ENCODE measurements at regions not wholly inside any gene's neighbourhood (a gene's known extent, or its start where the extent isn't known, plus 50 kb on each side); places are given as distances from the start of the nearest gene placed in this dataset.

DNA sequence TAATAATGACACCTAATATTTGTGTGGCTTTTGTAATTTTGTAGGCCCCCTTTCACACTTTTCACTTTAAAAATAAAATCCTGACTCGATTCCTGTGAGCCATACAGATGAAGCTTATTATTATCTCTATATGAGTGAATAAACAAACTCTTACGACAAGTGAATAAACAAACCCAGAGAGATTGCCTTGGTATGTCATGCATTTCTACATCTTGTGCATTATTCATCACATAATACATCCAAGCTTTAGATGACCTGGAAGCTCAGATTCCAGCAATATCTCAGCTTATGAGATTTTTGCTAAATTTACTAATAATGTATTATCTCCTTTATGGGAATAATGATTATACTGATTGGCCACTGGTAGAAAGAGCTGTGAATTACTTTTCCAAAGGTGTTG lies 248.2 kb downstream of the TBX18 start:
- TF ChIP-seq HDGF (IDR thresholded peaks at IDR 0.05; ENCODE audit: borderline replicate concordance), result no peak
- TF ChIP-seq LEF1 (IDR thresholded peaks at IDR 0.05; ENCODE audit: borderline replicate concordance), result no peak
- no peak for TF ChIP-seq FOXM1 (IDR thresholded peaks at IDR 0.05; ENCODE audit: borderline replicate concordance)
- TF ChIP-seq BHLHE40 (IDR thresholded peaks at IDR 0.05; ENCODE audit: borderline replicate concordance), result no peak
- no peak for TF ChIP-seq SP1 (IDR thresholded peaks at IDR 0.05)
- no peak for TF ChIP-seq CTBP1 (IDR thresholded peaks at IDR 0.05; ENCODE audit: borderline replicate concordance)
- TF ChIP-seq NFRKB (IDR thresholded peaks at IDR 0.05), result no peak
- TF ChIP-seq FOXK2 (IDR thresholded peaks at IDR 0.05), result no peak
- no peak for TF ChIP-seq L3MBTL2 (conservative IDR thresholded peaks at IDR 0.05)
- no peak for TF ChIP-seq SUZ12 (IDR thresholded peaks at IDR 0.05)
- TF ChIP-seq TARDBP (IDR thresholded peaks at IDR 0.05), result no peak
- no peak for TF ChIP-seq FOXA1 (IDR thresholded peaks at IDR 0.05)

All from HEK293T (cell line).